Neural cell (in vitro differentiated cells): ENCODE measurements at regions not wholly inside any gene's neighbourhood (a gene's known extent, or its start where the extent isn't known, plus 50 kb on each side); places are given as distances from the start of the nearest gene placed in this dataset.

Experiments used
- H2AFZ ChIP-seq: fragments of 200-600, 300-800 bp; sonication (generic), shearing (Covaris generic); 2 replicates; pipeline ENCODE4 v1.6.0; 2014; ENCODE audit warnings: low read depth, mild to moderate bottlenecking, antibody characterized with exemption, low read length, moderate library complexity
- H3F3A ChIP-seq: fragments of 200-600 bp; shearing (Covaris generic); 2 replicates; pipeline ENCODE4 v1.6.1; 2016; ENCODE audit warnings: mild to moderate bottlenecking, moderate library complexity, mixed read lengths, antibody characterized with exemption, low read length; ENCODE audit not compliant: insufficient read depth, poor library complexity, severe bottlenecking
- H3K27ac ChIP-seq: fragments of 200-600, 300-800 bp; sonication (generic), shearing (Covaris generic); 2 replicates; pipeline ENCODE4 v1.5.1; 2014; ENCODE audit warnings: mild to moderate bottlenecking, low read length, moderate library complexity
- H3K27me3 ChIP-seq: fragments of 300-800, 200-600 bp; sonication (generic), shearing (Covaris generic); 2 replicates; pipeline ENCODE4 v1.6.0; 2014; ENCODE audit warnings: mild to moderate bottlenecking, low read depth, low read length, moderate library complexity; ENCODE audit not compliant: insufficient read depth
- H3K36me3 ChIP-seq: fragments of 300-800, 200-600 bp; sonication (generic), shearing (Covaris generic); 2 replicates; pipeline ENCODE4 v1.5.1; 2014; ENCODE audit warnings: mild to moderate bottlenecking, antibody characterized with exemption, low read length, moderate library complexity; ENCODE audit not compliant: insufficient read depth
- H3K4me2 ChIP-seq: fragments of 300-800, 200-600 bp; sonication (generic), shearing (Covaris generic); 2 replicates; pipeline ENCODE4 v1.6.0; 2014; ENCODE audit warnings: mild to moderate bottlenecking, low read length
- H3K4me3 ChIP-seq: fragments of 300-800, 200-600 bp; sonication (generic), shearing (Covaris generic); 2 replicates; pipeline ENCODE4 v1.5.1; 2014; ENCODE audit warnings: mild to moderate bottlenecking, low read length, moderate library complexity
- H3K79me2 ChIP-seq: fragments of 200-600 bp; shearing (Covaris generic); replicated peaks from 2 replicates; pipeline ENCODE4 v1.6.0; 2014; ENCODE audit warnings: mild to moderate bottlenecking, low read length, moderate library complexity; ENCODE audit not compliant: insufficient read depth
- H3K9ac ChIP-seq: fragments of 300-800, 200-600 bp; sonication (generic), shearing (Covaris generic); 2 replicates; pipeline ENCODE4 v1.6.1; 2016; ENCODE audit warnings: mild to moderate bottlenecking, low read length, mixed read lengths
- H3K9me2 ChIP-seq: fragments of 200-600 bp; shearing (Covaris generic); 2 replicates; pipeline ENCODE4 v1.6.1; 2016; ENCODE audit warnings: mild to moderate bottlenecking, low read length, mixed read lengths; ENCODE audit not compliant: insufficient read depth
- H3K9me3 ChIP-seq: fragments of 200-600, 300-800 bp; sonication (generic), shearing (Covaris generic); 2 replicates; pipeline ENCODE4 v1.6.1; 2016; ENCODE audit warnings: mild to moderate bottlenecking, mixed run types, low read length, moderate library complexity, mixed read lengths
- H4K20me1 ChIP-seq: fragments of 200-600 bp; shearing (Covaris generic); 2 replicates; pipeline ENCODE4 v1.6.1; 2016; ENCODE audit warnings: mild to moderate bottlenecking, mixed run types; ENCODE audit not compliant: insufficient read depth
- EP300 ChIP-seq: fragments of 450-650 bp; conservative IDR thresholded peaks from 2 replicates; pipeline ENCODE4 v1.6.1; 2014; ENCODE audit warnings: antibody characterized with exemption, mild to moderate bottlenecking, moderate library complexity; ENCODE audit not compliant: poor library complexity, severe bottlenecking
- EZH2 ChIP-seq: fragments of 200-600, 300-800 bp; shearing (Covaris generic), sonication (generic); IDR thresholded peaks from 2 replicates; pipeline ENCODE4 v1.6.1; 2014; ENCODE audit warnings: antibody characterized with exemption, low read length, borderline replicate concordance, mild to moderate bottlenecking; ENCODE audit not compliant: insufficient read depth, poor library complexity, severe bottlenecking
- MXI1 ChIP-seq: fragments of 450-650 bp; conservative IDR thresholded peaks from 2 replicates; pipeline ENCODE4 v1.6.1; 2014; ENCODE audit warnings: antibody characterized with exemption, mild to moderate bottlenecking; ENCODE audit not compliant: poor library complexity, severe bottlenecking
- POLR2AphosphoS5 ChIP-seq: IDR thresholded peaks from 2 replicates; pipeline ENCODE4 v1.6.1; 2012
- RAD21 ChIP-seq: fragments of 450-650 bp; conservative IDR thresholded peaks from 2 replicates; pipeline ENCODE4 v1.6.1; 2014; ENCODE audit warnings: antibody characterized with exemption, mild to moderate bottlenecking, moderate library complexity
- SMC3 ChIP-seq: fragments of 450-650 bp; conservative IDR thresholded peaks from 2 replicates; pipeline ENCODE4 v1.6.1; 2014; ENCODE audit warnings: antibody characterized with exemption, mild to moderate bottlenecking, moderate library complexity; ENCODE audit not compliant: poor library complexity
- TAF1 ChIP-seq: IDR thresholded peaks from 2 replicates; pipeline ENCODE4 v1.6.1; 2012; ENCODE audit warnings: low read depth
- TF ChIP-seq, protein P1 (sequence below): fragments of 450-650 bp; IDR thresholded peaks from 2 replicates; pipeline ENCODE4 v1.5.1; 2014; ENCODE audit warnings: antibody characterized with exemption, mild to moderate bottlenecking, moderate library complexity; ENCODE audit not compliant: poor library complexity, severe bottlenecking
- TF ChIP-seq, protein P2 (sequence below): IDR thresholded peaks from 2 replicates; pipeline ENCODE4 v1.6.1; 2012; ENCODE audit warnings: borderline replicate concordance

DNA sequence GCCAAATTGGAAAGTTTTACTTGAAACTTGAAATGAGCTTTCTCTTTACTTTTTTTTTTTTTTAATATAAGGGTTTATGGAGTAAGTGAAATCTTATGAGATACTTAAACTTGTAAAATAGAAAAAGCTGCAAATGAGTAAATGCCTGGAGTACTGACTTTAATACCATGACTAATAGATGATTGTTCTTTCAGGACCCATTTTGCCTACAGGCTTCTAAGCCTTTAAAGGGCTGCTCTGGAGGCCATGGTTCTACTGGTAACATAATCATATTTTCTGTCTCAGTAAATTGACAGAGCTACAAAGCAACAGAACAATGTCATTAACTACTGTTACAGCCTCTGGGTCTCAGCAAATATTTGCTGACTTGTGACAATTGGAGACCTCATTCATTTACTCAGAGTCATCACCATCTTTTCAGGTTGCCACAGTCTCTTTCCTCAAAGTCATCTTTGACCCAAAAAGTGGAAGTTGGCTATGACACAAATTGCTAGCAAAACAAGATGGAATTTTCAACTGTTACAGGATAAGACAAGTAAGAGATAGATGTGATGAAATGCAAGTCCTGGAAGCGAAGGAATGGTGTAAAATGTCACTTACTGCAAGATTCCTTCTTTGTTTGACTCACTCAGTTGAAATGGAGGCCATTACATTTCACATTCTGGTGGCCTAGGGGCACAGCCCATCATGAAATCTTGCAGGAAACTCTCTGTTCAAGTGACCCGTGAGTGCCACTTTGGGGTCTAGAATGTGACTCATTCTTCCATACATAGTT lies 132.7 kb downstream of the BTC start:
- H2AFZ ChIP-seq: no peak overlapping the region
- no peak overlapping the region for H3K4me3 ChIP-seq
- no peaks in the 10 kb centered on the region for H3K36me3 ChIP-seq
- TF ChIP-seq POLR2AphosphoS5: no peak
- TF ChIP-seq RAD21: no peak
- TF ChIP-seq, protein P1, sequence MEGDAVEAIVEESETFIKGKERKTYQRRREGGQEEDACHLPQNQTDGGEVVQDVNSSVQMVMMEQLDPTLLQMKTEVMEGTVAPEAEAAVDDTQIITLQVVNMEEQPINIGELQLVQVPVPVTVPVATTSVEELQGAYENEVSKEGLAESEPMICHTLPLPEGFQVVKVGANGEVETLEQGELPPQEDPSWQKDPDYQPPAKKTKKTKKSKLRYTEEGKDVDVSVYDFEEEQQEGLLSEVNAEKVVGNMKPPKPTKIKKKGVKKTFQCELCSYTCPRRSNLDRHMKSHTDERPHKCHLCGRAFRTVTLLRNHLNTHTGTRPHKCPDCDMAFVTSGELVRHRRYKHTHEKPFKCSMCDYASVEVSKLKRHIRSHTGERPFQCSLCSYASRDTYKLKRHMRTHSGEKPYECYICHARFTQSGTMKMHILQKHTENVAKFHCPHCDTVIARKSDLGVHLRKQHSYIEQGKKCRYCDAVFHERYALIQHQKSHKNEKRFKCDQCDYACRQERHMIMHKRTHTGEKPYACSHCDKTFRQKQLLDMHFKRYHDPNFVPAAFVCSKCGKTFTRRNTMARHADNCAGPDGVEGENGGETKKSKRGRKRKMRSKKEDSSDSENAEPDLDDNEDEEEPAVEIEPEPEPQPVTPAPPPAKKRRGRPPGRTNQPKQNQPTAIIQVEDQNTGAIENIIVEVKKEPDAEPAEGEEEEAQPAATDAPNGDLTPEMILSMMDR: no peak
- TF ChIP-seq EP300: no peak
- no peak for TF ChIP-seq EZH2
- TF ChIP-seq SMC3: no peak
- TF ChIP-seq MXI1: no peak
- no peak for TF ChIP-seq TAF1
- TF ChIP-seq, protein P2, sequence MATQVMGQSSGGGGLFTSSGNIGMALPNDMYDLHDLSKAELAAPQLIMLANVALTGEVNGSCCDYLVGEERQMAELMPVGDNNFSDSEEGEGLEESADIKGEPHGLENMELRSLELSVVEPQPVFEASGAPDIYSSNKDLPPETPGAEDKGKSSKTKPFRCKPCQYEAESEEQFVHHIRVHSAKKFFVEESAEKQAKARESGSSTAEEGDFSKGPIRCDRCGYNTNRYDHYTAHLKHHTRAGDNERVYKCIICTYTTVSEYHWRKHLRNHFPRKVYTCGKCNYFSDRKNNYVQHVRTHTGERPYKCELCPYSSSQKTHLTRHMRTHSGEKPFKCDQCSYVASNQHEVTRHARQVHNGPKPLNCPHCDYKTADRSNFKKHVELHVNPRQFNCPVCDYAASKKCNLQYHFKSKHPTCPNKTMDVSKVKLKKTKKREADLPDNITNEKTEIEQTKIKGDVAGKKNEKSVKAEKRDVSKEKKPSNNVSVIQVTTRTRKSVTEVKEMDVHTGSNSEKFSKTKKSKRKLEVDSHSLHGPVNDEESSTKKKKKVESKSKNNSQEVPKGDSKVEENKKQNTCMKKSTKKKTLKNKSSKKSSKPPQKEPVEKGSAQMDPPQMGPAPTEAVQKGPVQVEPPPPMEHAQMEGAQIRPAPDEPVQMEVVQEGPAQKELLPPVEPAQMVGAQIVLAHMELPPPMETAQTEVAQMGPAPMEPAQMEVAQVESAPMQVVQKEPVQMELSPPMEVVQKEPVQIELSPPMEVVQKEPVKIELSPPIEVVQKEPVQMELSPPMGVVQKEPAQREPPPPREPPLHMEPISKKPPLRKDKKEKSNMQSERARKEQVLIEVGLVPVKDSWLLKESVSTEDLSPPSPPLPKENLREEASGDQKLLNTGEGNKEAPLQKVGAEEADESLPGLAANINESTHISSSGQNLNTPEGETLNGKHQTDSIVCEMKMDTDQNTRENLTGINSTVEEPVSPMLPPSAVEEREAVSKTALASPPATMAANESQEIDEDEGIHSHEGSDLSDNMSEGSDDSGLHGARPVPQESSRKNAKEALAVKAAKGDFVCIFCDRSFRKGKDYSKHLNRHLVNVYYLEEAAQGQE: no peak
- no peaks in the 10 kb centered on the region for H3K27me3 ChIP-seq
- no peaks in the 10 kb centered on the region for H4K20me1 ChIP-seq
- H3K9ac ChIP-seq: no peak overlapping the region
- no peaks in the 10 kb centered on the region for H3F3A ChIP-seq
- H3K27ac ChIP-seq: no peak overlapping the region
- H3K4me2 ChIP-seq: no peak overlapping the region
- no peaks in the 10 kb centered on the region for H3K79me2 ChIP-seq
- H3K9me2 ChIP-seq: no peaks in the 10 kb centered on the region
- no peaks in the 10 kb centered on the region for H3K9me3 ChIP-seq

DNA sequence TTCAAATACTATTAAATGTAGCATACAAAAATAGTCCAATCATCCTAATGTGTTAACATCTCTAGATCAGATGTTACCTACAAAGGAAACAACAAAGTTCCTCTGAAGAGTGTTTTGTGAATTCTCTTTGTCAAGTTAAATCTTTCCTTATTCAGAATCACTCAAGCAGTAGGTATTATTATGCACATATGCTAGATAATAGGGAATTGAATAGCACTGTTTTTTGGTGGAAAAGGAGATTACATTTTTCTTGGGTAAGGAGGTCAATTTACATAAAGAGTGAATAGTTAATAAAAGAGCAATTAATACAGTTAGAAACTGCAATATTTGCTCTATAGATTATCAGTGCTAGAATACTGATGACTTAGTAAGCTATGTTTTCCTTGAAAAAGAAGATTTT lies 130.7 kb downstream of the BTC start:
- no peak overlapping the region for H3K9ac ChIP-seq
- no peak overlapping the region for H3K27ac ChIP-seq
- TF ChIP-seq SMC3: no peak
- no peak for TF ChIP-seq RAD21
- no peak for TF ChIP-seq MXI1
- no peak for TF ChIP-seq POLR2AphosphoS5
- TF ChIP-seq EP300: no peak
- TF ChIP-seq EZH2: no peak
- TF ChIP-seq, protein P1: no peak
- TF ChIP-seq, protein P2: no peak
- TF ChIP-seq TAF1: no peak
- H3K4me2 ChIP-seq: no peak overlapping the region
- H3K9me3 ChIP-seq: no peaks in the 10 kb centered on the region
- no peaks in the 10 kb centered on the region for H3K79me2 ChIP-seq
- H3F3A ChIP-seq: no peaks in the 10 kb centered on the region
- H3K4me3 ChIP-seq: no peak overlapping the region
- no peaks in the 10 kb centered on the region for H3K36me3 ChIP-seq
- no peaks in the 10 kb centered on the region for H3K27me3 ChIP-seq
- H4K20me1 ChIP-seq: no peaks in the 10 kb centered on the region
- no peak overlapping the region for H2AFZ ChIP-seq
- H3K9me2 ChIP-seq: no peaks in the 10 kb centered on the region
